ENCODE measurements at regions not wholly inside any gene's neighbourhood (a gene's known extent, or its start where the extent isn't known, plus 50 kb on each side); places are given as distances from the start of the nearest gene placed in this dataset.

DNA sequence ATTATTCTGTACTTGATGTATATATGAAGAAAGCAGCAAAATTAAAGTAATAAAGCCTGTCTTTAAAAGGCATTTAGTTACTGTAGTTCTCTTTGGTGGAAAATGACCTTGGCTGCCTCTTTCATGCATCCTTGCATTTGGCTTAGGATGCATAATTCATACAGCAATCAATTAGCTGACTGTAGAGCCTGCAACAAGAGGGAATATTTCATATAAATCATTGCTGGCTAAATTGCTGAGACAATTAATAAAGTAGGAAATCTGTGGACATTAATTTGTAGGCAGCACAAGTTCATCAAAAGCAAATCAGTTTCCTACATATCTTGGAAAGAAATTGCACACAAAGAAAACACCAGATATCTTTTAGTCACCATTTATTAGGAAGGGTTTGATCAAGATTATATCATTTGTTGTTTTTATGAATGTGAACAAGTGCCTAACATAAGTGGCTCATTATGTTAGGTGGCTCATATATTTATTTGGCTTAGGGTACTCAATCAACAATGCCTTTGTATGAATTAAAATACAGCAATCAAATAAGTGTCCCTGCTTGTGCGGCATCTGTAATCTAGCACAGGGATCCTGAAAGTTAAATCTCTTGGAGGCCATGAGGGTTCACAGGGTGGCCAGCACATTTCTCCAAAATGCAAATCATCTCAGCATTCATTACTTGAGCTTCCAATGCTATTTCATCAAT, 220.4 kb upstream of the SPOPL start:
- TF ChIP-seq POLR2A (IDR thresholded peaks at IDR 0.05; ENCODE audit: low read depth, low read length) (no peak), TAF1 (IDR thresholded peaks at IDR 0.05; ENCODE audit: borderline replicate concordance, low read depth, low read length) (no peak), POLR2AphosphoS5 (IDR thresholded peaks at IDR 0.05; ENCODE audit: low read depth, low read length) (no peak)

Data from GM12892 (cell line).